IMR-90 (cell line): ENCODE measurements at regions not wholly inside any gene's neighbourhood (a gene's known extent, or its start where the extent isn't known, plus 50 kb on each side); places are given as distances from the start of the nearest gene placed in this dataset.
A peak's percentile ranks its signal among the peaks of the same experiment; 100 is the strongest.

ENCODE experiments used
- ATAC-seq: fragments of 200-7000 bp; cut with Tn5 transposase; 2 replicates; pipeline ENCODE4 v1.9.1; 2020; ENCODE audit warnings: low read depth, mild to moderate bottlenecking, moderate library complexity
- BruUV-seq: library from RNA; stranded (reverse); fragments of 400-500 nt; replicated peaks from 2 replicates; lab custom pipeline; 2021; lab: Mats Ljungman, UMichigan
- CTCF ChIA-PET: fragments of 300-600 bp; formaldehyde crosslinking; extraction: SDS; loops from one replicate; lab custom pipeline; 2021; ENCODE audit warnings: antibody characterized with exemption; lab: Yijun Ruan, JAX
- POLR2A ChIA-PET: fragments of 300-600 bp; sonication (Branson Sonifier 250); formaldehyde crosslinking; loops from one replicate; lab custom pipeline; 2022; ENCODE audit warnings: antibody characterized with exemption; ENCODE audit not compliant: unreplicated experiment; lab: Charles Lee
- DNase-seq: peaks from one replicate; pipeline ENCODE4 v3.0.0; 2013
- H2AFZ ChIP-seq: replicated peaks from 2 replicates; pipeline ENCODE3; 2013; ENCODE audit warnings: low read length, mild to moderate bottlenecking; ENCODE audit not compliant: poor library complexity
- H2AK5ac ChIP-seq: 2 replicates; pipeline ENCODE4 v1.6.1; 2013; ENCODE audit warnings: low read depth, low read length, inconsistent platforms
- H2AK9ac ChIP-seq: replicated peaks from 2 replicates; pipeline ENCODE3; 2013; ENCODE audit warnings: mild to moderate bottlenecking, low read depth, low read length, moderate library complexity; ENCODE audit not compliant: poor library complexity
- H2BK120ac ChIP-seq: 2 replicates; pipeline ENCODE4 v1.6.1; 2013; ENCODE audit warnings: low read depth, low read length, inconsistent platforms
- H2BK15ac ChIP-seq: 3 replicates; pipeline ENCODE4 v1.6.1; 2013; ENCODE audit warnings: low read depth, low read length, inconsistent platforms
- H2BK20ac ChIP-seq: 2 replicates; pipeline ENCODE4 v1.6.1; 2013; ENCODE audit warnings: low read depth, mild to moderate bottlenecking, inconsistent platforms, low read length, moderate library complexity
- H2BK5ac ChIP-seq: 2 replicates; pipeline ENCODE4 v1.6.1; 2013; ENCODE audit warnings: mild to moderate bottlenecking, low read depth, low read length, inconsistent platforms; ENCODE audit not compliant: poor library complexity, severe bottlenecking
- H3K14ac ChIP-seq: replicated peaks from 2 replicates; pipeline ENCODE4 v1.6.1; 2013; ENCODE audit warnings: low read depth, low read length, inconsistent platforms
- H3K18ac ChIP-seq: 2 replicates; pipeline ENCODE4 v1.6.1; 2013; ENCODE audit warnings: low read depth, low read length, control low read depth
- H3K23ac ChIP-seq: 2 replicates; pipeline ENCODE4 v1.6.1; 2013; ENCODE audit warnings: low read depth, low read length, inconsistent platforms
- H3K27ac ChIP-seq: 2 replicates; pipeline ENCODE4 v1.5.1; 2013; ENCODE audit warnings: mild to moderate bottlenecking, control low read depth, low read length; ENCODE audit not compliant: insufficient read depth
- H3K27me3 ChIP-seq: 2 replicates; pipeline ENCODE4 v1.6.1; 2013; ENCODE audit warnings: low read length; ENCODE audit not compliant: control insufficient read depth, insufficient read depth
- H3K36me3 ChIP-seq: 2 replicates; pipeline ENCODE4 v1.6.1; 2013; ENCODE audit warnings: low read length, mixed read lengths; ENCODE audit not compliant: control insufficient read depth, insufficient read depth
- H3K4ac ChIP-seq: 2 replicates; pipeline ENCODE4 v1.6.1; 2013; ENCODE audit warnings: low read depth, low read length, inconsistent platforms
- H3K4me1 ChIP-seq: 2 replicates; pipeline ENCODE4 v1.6.1; 2013; ENCODE audit warnings: low read length, mixed read lengths; ENCODE audit not compliant: control insufficient read depth, insufficient read depth
- H3K4me2 ChIP-seq: 2 replicates; pipeline ENCODE4 v1.6.1; 2013; ENCODE audit warnings: low read depth, mild to moderate bottlenecking, control low read depth, low read length, moderate library complexity
- H3K4me3 ChIP-seq: 2 replicates; pipeline ENCODE4 v1.5.1; 2013; ENCODE audit warnings: low read depth, mild to moderate bottlenecking, control low read depth, low read length, moderate library complexity; ENCODE audit not compliant: insufficient read depth
- H3K56ac ChIP-seq: 2 replicates; pipeline ENCODE4 v1.6.1; 2013; ENCODE audit warnings: low read length, inconsistent platforms; ENCODE audit not compliant: insufficient read depth; ENCODE audit errors: extremely low read depth
- H3K79me1 ChIP-seq, 2 experiments: 2 replicates each; pipeline ENCODE4 v1.6.1; 2013; ENCODE audit warnings: low read length in 2 of 2, inconsistent platforms in 1 of 2, low read depth in 1 of 2
- H3K9ac ChIP-seq: 2 replicates; pipeline ENCODE4 v1.6.1; 2013; ENCODE audit warnings: low read depth, low read length, control low read depth
- H3K9me1 ChIP-seq: 2 replicates; pipeline ENCODE4 v1.6.1; 2013; ENCODE audit warnings: low read length, inconsistent platforms; ENCODE audit not compliant: insufficient read depth
- H3K9me3 ChIP-seq: 2 replicates; pipeline ENCODE4 v1.6.1; 2013; ENCODE audit warnings: low read length; ENCODE audit not compliant: control insufficient read depth, insufficient read depth
- H4K20me1 ChIP-seq: 2 replicates; pipeline ENCODE4 v1.6.1; 2013; ENCODE audit warnings: low read length, inconsistent platforms; ENCODE audit not compliant: insufficient read depth
- H4K5ac ChIP-seq: 2 replicates; pipeline ENCODE4 v1.6.1; 2013; ENCODE audit warnings: mild to moderate bottlenecking, low read depth, low read length, control low read depth
- H4K8ac ChIP-seq, 2 experiments: 2 replicates each; pipeline ENCODE4 v1.6.1; 2013; ENCODE audit warnings: low read depth in 2 of 2, low read length in 2 of 2, control low read depth in 1 of 2, inconsistent platforms in 1 of 2
- H4K91ac ChIP-seq: 2 replicates; pipeline ENCODE4 v1.6.1; 2013; ENCODE audit warnings: low read depth, low read length, inconsistent platforms; ENCODE audit not compliant: insufficient read depth
- CEBPB ChIP-seq: IDR thresholded peaks from 2 replicates; pipeline ENCODE4 v1.6.1; 2012; ENCODE audit warnings: low read depth, low read length, improper control_type of control experiment
- ELK1 ChIP-seq: fragments of 150-350 bp; IDR thresholded peaks from 2 replicates; pipeline ENCODE4 v1.6.1; 2016; ENCODE audit warnings: low read depth, mild to moderate bottlenecking, low read length, moderate library complexity, borderline replicate concordance
- RFX5 ChIP-seq: IDR thresholded peaks from 2 replicates; pipeline ENCODE4 v1.8.0; 2012; ENCODE audit warnings: low read depth, mild to moderate bottlenecking, low read length, moderate library complexity
- SMC3 ChIP-seq: fragments of 150-350 bp; IDR thresholded peaks from 2 replicates; pipeline ENCODE4 v1.6.1; 2016; ENCODE audit warnings: low read depth, mild to moderate bottlenecking, antibody characterized with exemption, low read length, moderate library complexity
- dilution Hi-C: fragments of 300-500 bp; cut with HindIII; formaldehyde crosslinking; loops from one replicate; pipeline ENCODE4 v1.14.3; 2018; ENCODE audit warnings: low sequenced_read_pairs; ENCODE audit not compliant: unreplicated experiment
- in situ Hi-C: fragments of 300-500 bp; cut with MboI; formaldehyde crosslinking; loops from 3 replicates; pipeline ENCODE4 v1.14.3; 2019; ENCODE audit warnings: low sequenced_read_pairs, inconsistent platforms, mixed read lengths
- intact Hi-C: fragments of 100-400 bp; cut with micrococcal nuclease; formaldehyde crosslinking; loops from 2 replicates; pipeline ENCODE4 v1.10.0; 2022

GRCh38 chr6:135722190-135722589, 129.3 kb upstream of the PDE7B start:
- peak; percentile 61 for ATAC-seq
- ChIA-PET CTCF (interaction anchor here (0.7 kb wide), 1 partner anchor 146 kb away, joined by 12 read pairs; no protein-coding TSS in a partner anchor), POLR2A (no interaction called here)
- Histone ChIP-seq H2BK120ac (peak overlapping the region; percentile 80), H3K9ac (no peak overlapping the region), H3K4me1 (peaks cover 4% of the 10 kb centered on the region), H4K5ac (peak overlapping the region; percentile 2; the same call in 1 of the 2 replicates), H2BK20ac (peak overlapping the region; percentile 85), H3K27me3 (no peaks in the 10 kb centered on the region), H3K36me3 (no peaks in the 10 kb centered on the region), H4K91ac (peak overlapping the region; percentile 69; the same call in 1 of the 2 replicates), H4K20me1 (no peaks in the 10 kb centered on the region), H3K18ac (peak overlapping the region; percentile 26; the same call in 1 of the 2 replicates), H2AK9ac (no peak overlapping the region), H2BK15ac (peak overlapping the region; percentile 46; the same call in 1 of the 3 replicates), H3K4ac (peak overlapping the region; percentile 77), H3K23ac (peak overlapping the region; percentile 76; the same call in 1 of the 2 replicates), H2BK5ac (peak overlapping the region; percentile 89), H4K8ac (peak overlapping the region in 1 of 2 experiments; percentile 76; a peak in 2 of 4 replicates), H3K56ac (peak overlapping the region; percentile 67), H3K14ac (peak overlapping the region; percentile 81), H2AK5ac (peak overlapping the region; percentile 9; the same call in 1 of the 2 replicates), H3K4me3 (no peak overlapping the region; the same call in 1 of the 2 replicates), H3K4me2 (peak overlapping the region; percentile 71), H3K9me3 (peaks cover 4% of the 10 kb centered on the region; the same call in 1 of the 2 replicates), H3K9me1 (peaks cover 7% of the 10 kb centered on the region; the same call in 1 of the 2 replicates), H2AFZ (no peak overlapping the region), H3K79me1 (no peaks in the 10 kb centered on the region), H3K27ac (peak overlapping the region; percentile 33; the same call in 1 of the 2 replicates)
- dilution Hi-C loops (no loop called here), intact Hi-C loops (no loop called here), in situ Hi-C loops (no loop called here)
- no TSS peak for BruUV-seq
- peak; percentile 45 for DNase-seq
- TF ChIP-seq SMC3, result no peak
- TF ChIP-seq ELK1, result no peak
- TF ChIP-seq RFX5, result no peak
- TF ChIP-seq CEBPB, result peak; percentile 48; the same call in 1 of the 2 replicates
